ENCODE measurements at regions not wholly inside any gene's neighbourhood (a gene's known extent, or its start where the extent isn't known, plus 50 kb on each side); places are given as distances from the start of the nearest gene placed in this dataset.
"Not testable (repeated sequence)": the region's sequence is repeated elsewhere in the genome, so short reads cannot be mapped to it uniquely, and the experiment has no call there.

DNA sequence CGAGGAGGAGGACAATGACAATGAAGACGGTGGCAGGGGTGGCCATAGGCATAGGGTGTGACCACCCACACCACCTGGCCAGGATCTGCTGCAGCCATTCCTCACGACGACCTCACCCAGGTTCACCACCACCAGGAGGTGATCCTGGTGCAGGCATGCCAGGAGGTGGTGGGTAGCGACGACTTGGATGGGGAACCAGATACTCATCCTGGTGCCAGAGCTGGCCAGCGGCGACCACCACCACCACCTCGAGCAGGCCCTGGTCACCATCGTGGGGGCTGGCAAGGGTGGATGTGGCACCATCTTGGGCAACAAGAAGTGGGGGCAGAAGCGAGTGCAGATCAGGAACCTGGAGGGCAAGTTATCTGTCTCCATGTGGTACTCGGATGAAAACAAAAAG lies 117.1 kb upstream of the NXPH2 start:
- no peak for DNase-seq

DNA sequence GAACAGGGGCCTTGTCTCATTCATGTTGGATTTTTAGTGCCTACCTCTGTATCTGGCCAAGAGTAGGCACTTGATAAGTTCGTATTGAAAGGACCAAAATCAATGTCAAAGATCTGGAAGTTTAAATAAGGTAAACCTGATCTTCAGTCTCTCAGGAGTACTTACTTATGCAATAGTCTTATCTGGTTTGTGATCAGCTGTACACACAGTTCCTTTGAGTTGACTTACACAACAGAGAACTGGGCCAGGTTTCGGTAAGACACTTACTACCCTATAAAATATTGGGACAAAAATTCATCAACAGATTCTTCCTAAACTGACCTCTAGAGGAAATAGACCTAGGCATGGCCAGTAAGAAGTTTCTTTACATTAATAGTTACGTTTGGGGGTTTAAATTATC lies 113.6 kb upstream of the NXPH2 start:
- no peak for DNase-seq

DNA sequence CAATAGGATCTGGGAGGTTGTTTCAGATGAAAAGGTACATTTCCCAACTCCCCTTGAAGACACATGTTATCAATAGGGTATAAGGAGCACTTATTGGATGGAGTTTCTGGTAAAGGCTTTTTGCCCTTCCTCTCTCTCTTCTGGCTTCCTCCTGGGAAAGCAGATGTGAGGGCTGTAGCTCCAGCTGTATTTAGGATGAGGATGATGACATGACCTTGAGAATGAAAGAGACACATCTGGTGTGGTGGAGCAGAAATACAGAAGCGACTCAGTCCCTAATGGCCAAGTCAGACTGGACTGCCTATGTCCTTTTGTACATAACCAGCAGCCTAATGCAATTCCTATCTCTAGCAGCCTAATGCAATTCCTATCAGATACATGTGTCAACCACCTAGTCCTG lies 100.9 kb upstream of the NXPH2 start:
- no peak for DNase-seq

DNA sequence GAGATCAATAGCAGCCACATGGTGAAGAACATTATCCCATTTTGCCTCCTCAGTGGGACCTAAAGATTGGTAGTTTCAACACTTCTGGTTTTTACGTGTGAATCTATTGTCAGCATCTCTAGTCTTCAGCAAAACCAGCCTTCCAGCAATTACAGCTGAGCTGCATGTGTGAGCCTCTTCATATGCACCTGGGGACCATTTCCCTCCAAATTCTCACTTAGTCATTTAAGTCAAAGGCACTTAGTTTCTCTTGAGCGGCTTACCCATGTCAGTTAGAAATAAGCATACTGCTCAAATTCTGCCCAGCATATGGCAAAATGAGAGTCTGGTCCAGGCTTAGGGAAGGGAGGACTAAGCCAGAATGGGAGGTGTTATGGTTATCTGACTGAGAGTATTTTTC lies 99.7 kb upstream of the NXPH2 start:
- DNase-seq: no peak

DNA sequence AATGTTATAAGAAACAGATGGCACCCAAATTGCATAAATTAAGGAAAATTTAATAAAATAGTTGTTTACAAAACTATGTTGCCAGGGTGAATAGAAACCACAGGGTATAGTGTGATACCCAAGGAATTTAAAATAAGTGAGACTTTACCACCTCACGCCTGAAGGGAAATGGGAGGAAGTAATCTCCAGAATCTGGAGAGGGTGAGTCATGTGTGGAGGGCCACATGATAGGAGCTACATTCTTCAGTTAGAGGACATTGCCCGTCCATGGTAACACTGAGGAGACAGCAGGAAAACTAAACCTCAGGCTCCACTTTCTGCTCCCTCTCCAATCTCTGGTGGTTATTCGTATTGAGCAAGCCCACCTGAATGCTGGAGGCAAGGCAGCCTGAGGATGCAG lies 97.2 kb upstream of the NXPH2 start:
- no peak for DNase-seq

DNA sequence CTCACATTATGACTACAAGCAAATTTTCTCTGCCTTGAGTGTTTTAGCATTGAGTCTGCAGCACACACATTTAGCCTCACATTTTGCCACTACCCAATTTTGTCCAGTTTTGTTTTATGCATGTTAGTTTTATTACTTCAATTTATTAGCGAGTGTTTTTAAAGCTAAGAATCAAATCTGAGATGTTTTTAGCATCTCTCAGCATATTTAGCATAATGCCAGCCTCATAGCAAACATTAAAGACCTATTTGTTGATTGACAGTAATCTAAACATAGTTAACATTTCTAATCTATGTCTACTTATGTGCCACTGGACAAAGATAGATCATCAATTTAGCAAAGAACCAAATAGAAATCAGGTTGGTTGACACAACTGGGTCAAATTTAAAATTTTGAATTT lies 94.1 kb upstream of the NXPH2 start:
- DNase-seq: no peak

DNA sequence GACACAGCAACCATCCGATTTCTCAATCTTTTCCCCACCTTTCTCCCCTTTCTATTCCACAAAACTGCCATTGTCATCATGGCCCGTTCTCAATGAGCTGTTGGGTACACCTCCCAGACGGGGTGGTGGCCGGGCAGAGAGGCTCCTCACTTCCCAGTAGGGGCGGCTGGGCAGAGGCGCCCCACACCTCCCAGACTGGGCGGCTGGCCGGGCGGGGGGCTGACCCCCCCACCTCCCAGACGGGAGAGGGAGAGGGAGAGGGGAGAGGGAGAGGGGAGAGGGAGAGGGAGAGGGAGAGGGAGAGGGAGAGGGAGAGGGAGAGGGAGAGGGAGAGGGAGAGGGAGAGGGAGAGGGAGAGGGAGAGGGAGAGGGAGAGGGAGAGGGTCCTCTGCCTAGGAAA lies 91.9 kb upstream of the NXPH2 start:
- DNase-seq: not testable (repeated sequence)

DNA sequence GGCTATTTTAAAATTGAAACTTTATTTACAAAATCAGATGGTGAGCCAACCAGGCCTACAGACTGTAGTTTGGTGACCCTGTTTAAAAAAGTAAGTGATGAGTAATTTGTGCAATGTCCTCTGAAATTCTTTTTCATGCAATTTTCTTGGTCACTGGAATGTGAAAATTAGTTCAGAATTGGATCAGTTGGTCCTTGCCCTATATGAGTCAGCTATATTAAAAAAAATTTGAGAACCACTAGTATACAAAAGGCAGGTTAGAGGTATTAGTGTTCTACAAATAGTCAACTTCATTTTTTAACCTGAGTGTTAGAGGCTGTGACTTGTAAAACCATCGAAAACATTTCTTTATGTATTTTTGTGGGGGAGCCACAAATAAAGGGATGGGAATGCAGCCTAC lies 91.1 kb upstream of the NXPH2 start:
- no peak for DNase-seq

DNA sequence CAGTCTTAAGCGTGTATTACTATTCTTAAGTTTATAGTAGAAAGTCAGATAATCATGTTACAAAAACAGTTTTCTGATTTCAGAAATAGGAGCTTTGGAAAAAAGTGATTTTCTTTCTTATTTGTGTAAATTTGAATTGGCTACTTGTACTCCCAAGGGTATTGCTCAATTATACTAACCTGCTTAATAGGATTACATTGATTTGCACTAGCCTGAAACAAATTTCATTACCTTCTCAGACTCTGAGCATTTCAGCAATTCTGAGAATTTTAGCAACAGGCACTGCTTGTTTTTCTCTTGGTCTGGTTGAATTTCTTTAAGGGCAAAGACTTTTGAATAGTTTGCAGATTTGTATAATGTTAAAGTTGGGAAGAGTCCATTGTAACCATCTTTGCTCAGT lies 87.2 kb upstream of the NXPH2 start:
- DNase-seq: no peak

DNA sequence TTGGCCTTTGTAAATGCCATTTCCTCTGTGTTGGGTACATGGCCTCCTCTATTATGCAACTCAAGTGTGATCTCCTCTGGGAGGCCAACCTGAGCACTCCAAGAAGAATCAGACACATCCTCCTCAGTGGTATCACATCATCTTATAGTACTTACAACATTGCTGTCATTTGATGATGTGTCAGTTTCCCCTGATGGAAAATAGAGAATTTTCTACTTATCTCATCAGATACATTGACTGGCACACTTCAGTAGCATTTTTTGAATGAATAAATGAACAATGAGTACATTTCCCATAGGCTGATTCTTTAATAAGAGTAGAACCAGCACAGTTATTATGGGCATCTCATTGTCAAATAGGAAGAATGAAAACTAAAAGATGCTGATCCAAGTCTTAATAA lies 86.6 kb upstream of the NXPH2 start:
- no peak for DNase-seq

DNA sequence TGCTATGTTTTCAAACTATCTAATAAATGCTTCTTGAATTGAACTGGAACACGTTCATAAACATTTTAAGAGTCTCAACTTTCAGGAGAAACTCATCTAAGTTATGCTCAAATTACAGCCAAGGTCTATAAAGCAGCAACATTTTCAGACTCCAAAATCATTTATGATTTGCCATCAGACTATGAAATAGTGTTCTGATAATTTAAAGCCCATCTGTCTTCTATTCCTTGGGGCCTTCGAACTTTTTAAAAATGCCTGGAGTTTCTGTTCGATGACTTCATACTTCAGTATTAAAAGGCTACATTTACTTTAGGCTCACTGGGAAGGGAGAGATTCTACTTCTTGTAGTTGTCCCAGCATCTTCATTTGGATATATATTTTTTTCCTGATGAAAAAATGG lies 73.6 kb upstream of the NXPH2 start:
- no peak for DNase-seq

DNA sequence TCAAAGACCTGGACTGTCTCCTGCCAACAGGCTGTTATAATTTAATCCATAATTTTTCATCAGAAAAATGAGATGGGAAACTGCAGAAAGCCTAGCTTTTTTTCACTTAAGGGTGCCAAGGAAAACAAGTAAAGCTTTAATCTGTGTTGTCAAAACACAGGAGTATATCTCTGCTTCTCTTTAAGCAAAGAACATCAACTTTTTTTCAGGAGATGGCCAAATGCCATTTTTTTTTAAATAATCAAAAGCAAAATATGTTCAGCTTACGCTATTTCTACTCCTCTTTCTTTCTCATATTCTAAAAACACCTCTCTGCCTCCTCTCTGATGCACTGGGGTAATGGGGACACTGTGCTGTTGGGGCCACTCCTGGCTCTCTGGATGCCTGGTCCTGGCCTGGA lies 73.1 kb upstream of the NXPH2 start:
- DNase-seq: no peak

DNA sequence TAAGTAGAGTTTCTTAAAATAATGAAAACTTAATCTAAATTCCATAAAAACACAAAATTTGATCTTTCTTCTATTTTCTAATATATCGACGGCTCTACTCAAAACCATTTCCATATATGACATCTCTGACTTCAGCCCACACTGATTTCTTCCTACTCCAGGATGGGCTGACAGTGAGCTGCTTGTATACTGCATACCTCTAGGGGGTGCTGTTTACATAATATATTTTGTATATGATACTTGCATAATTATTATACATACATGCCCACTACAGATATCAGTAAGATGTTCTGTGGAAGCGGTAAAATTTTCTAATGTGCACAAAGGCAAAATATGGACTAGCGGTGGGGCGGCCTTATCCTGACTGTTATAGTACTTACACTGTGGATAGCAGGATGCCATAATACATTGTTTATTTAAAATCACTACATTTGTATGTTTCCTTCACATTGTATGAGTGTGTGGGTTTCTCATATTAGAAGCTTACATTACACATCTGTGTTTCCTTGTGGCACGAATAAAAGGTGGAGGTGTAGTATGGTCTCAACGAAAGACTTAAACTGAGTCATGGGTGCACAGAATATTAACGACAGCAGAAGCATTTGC lies 66.1 kb upstream of the NXPH2 start:
- peak; percentile 63 for DNase-seq

DNA sequence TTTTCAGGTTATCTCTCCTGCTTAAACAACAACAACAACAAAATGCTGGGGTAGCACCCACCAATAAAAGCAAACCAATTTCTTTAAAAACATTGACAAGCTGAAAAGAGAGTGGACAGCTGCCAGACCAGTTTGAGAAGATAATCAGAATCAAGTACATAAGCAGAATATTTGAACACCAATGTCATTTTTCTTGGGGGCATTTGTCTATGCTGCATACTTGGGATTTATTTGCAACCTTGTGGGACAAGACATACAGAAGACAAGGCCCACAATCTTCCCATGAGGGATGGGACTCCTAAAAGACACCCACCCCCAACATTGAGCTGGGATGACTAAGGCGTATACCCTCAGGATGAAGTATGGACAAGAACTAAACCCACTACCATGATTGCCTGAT lies 62.2 kb upstream of the NXPH2 start:
- DNase-seq: no peak

DNA sequence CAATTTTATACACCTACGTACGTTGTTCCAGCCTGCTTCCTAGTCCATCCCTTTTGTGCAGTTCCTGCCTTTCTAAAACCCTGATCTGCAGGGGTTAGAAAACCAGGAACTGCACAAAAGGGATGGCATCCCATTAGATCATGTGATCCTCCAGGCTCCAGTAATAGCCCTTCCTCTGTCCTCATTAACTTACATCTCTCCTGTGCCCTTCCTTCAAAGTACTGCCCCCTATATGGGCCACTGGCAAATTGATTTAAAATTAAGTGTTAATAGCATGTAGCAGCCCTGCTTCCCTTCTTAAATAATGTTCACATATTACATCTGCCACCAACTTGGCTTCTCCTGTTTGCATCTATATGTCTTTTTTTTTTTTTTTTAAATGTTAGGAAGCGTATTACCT lies 61.3 kb upstream of the NXPH2 start:
- DNase-seq: no peak

DNA sequence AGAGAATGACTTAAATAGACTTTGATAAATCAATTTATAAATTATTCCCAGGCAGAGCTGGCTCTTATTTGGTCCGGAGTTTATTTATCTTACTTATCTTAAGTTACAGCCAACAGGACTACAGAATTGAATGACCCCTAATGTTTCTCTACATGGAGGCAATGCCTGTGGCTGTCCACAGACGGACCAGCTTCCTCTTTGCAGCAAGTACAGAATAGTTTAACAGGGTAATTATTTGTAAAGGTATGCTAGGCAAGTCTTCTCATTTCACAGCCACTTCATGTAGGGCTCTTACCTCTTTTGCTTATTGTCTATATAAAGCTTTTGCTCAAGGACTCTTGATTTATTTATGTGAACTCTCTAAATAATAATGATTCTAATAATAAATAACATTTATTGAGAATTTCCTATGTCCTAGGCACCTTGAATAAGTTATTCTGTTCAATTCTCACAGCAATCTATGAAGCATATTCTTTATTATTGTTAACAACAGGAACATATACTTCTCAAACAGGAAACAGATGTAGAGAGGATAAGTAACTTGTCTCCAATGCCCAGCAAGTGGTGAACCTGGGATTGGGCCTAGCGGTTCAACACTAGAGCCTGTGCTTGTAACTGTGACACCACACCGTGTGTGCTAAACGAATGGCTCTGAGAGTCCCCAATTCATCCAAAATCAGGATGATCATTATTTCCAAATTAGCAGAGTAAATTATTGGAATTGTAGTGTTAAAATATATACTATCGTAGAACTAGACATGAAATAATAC lies 58.8 kb upstream of the NXPH2 start:
- no peak for DNase-seq

DNA sequence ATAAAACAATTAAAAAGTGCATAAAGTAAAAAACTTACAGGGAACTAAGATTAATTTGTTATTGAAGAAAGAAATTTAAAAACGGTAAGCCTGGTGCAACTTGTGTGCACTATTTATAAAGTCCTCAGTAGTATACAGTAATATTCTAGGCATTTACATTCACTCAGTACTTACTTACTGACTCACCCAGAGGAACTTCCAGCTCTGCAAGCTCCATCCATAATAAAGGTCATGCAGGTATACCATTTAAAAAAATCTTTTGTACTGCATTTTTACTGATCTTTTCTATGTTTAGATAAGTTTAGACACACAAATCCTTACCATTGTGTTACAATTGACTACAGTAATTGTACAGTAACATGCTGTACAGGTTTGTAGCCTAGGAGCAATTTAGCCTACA lies 51.5 kb upstream of the NXPH2 start:
- DNase-seq: no peak

DNA sequence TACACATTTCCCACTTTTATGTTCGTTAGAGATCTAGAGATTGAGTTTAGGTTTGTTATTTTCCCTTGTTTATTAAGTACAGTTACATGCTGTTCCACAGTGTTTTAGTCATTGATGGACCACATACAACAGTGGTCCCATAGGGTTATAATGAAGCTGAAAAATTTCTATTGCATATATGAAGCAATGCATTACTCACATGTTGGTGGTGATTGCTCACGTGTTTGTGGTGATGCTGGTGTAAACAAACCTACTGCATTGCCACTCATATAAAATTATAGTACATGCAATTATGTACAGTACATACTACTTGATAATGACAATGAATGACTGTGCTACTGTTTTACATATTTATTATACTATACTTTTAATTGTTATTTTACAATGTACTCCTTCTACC lies 51.0 kb upstream of the NXPH2 start:
- DNase-seq: no peak

DNA sequence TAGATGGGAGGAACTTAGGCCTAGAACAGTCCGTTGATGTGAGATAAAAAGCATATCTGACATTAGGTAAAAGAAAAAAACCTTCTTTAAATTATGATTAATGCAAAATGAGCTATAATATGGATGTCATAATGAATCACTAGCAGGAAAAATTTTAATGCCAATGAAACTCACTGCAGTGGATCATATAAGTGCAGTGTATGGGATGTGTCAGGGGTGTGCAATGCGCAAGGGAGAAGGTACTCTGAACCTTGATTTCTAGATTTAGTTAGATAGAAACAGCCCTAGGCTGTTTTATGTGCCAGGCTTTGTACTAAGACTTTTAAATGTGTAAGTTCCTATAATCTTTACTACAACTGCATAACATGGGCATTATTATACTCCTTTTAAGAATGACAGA lies 50.4 kb upstream of the NXPH2 start:
- no peak for DNase-seq
